Gastroesophageal sphincter (tissue), 4 donors: ENCODE measurements at regions not wholly inside any gene's neighbourhood (a gene's known extent, or its start where the extent isn't known, plus 50 kb on each side); places are given as distances from the start of the nearest gene placed in this dataset.

Experiments used
- ATAC-seq: fragments of 150-250 bp; one replicate; pipeline ENCODE4 v1.9.1; 2016; ENCODE audit warnings: mild to moderate bottlenecking, moderate library complexity
- H3K27ac ChIP-seq, 4 donors: fragments of 200-600 bp; sonication (generic) in 3 of 4; 1 replicate in 3 of 4; 2 replicates in 1 of 4; pipeline ENCODE4 v1.5.1; 2016 to 2019
- H3K27me3 ChIP-seq: fragments of 200-600 bp; sonication (generic); one replicate; pipeline ENCODE4 v1.5.1; 2019
- H3K36me3 ChIP-seq, 2 donors: fragments of 200-600 bp; sonication (generic); one replicate each; pipeline ENCODE4 v1.5.1; 2019; ENCODE audit warnings: control low read depth in 1 of 2
- H3K4me1 ChIP-seq, 3 donors: fragments of 200-600 bp; sonication (generic); 1 replicate in 2 of 3; 2 replicates in 1 of 3; pipeline ENCODE4 v1.5.1; 2016 to 2019; ENCODE audit warnings: control low read depth in 2 of 3
- H3K4me3 ChIP-seq, 2 donors: fragments of 200-600 bp; sonication (generic); one replicate each; pipeline ENCODE4 v1.5.1; 2019; ENCODE audit warnings: mild to moderate bottlenecking in 1 of 2, moderate library complexity in 1 of 2
- H3K9me3 ChIP-seq, 3 donors: fragments of 200-600 bp; sonication (generic); one replicate each; pipeline ENCODE4 v1.5.1; 2017 to 2019; ENCODE audit warnings: control low read depth in 2 of 3
- EP300 ChIP-seq: sonication (generic); formaldehyde crosslinking; IDR thresholded peaks from one replicate; pipeline ENCODE4 v1.6.1; 2017; ENCODE audit warnings: antibody characterized with exemption, mild to moderate bottlenecking
- POLR2A ChIP-seq, 2 donors: fragments of 450-650 bp; IDR thresholded peaks; one replicate each; pipeline ENCODE4 v1.6.1; 2017; ENCODE audit warnings: antibody characterized with exemption in 2 of 2, mild to moderate bottlenecking in 2 of 2, moderate library complexity in 1 of 2
- POLR2AphosphoS5 ChIP-seq: sonication (generic); formaldehyde crosslinking; IDR thresholded peaks from one replicate; pipeline ENCODE4 v1.6.1; 2017; ENCODE audit warnings: antibody characterized with exemption
- WGBS, 2 donors: methylation state at CpG; one replicate each; pipeline ENCODE4 v1.1.5; 2018; ENCODE audit warnings: low coverage in 1 of 2; 5-methylcytosine and 5-hydroxymethylcytosine counted together
- TF ChIP-seq, protein P1 (sequence below), 4 experiments: fragments of 200-600 bp in 2 of 4; fragments of 450-650 bp in 2 of 4; sonication (generic) in 1 of 4; IDR thresholded peaks; one replicate each; pipeline ENCODE4 v1.5.1; 2017 to 2019; ENCODE audit warnings: antibody characterized with exemption in 4 of 4, mild to moderate bottlenecking in 2 of 4, moderate library complexity in 2 of 4

DNA sequence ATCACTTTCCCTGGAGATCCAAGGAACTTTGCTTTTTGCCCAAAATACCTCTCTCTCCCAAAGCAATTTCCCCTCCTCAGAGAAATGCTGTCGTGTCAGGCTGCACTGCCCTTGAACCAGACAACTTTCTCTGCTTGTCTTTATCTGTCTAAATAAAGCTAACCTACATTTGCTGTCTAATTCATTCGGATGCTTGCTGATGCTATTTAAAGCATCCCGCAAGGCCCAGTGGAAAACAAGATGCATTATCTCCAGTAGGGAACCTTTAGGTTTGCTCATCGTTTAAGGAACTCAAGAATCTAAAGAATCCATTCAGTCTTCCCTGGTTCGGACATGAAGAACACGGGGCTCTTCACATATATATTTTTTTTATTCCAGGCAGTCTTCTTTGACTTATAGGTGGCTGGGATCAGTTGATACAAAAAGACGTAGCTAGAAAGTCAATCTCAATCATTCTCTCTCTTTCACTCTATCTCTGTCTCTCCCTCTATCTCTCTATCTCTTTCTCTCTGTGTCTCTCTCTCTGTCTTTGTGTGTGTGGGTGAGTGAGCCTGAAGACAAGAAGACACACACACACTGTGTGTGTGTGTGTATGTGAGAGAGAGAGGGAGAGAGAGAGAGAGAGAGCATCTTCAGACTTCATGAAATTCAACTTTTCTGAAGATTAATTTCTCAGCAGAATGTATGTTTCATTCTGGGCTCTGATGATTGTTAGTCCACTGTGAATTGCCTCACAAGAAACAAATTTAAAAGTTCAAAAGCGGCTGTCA is 92.8 kb upstream of the MKLN1 start:
- TF ChIP-seq EP300: no peak
- TF ChIP-seq POLR2AphosphoS5: no peak
- TF ChIP-seq, protein P1, sequence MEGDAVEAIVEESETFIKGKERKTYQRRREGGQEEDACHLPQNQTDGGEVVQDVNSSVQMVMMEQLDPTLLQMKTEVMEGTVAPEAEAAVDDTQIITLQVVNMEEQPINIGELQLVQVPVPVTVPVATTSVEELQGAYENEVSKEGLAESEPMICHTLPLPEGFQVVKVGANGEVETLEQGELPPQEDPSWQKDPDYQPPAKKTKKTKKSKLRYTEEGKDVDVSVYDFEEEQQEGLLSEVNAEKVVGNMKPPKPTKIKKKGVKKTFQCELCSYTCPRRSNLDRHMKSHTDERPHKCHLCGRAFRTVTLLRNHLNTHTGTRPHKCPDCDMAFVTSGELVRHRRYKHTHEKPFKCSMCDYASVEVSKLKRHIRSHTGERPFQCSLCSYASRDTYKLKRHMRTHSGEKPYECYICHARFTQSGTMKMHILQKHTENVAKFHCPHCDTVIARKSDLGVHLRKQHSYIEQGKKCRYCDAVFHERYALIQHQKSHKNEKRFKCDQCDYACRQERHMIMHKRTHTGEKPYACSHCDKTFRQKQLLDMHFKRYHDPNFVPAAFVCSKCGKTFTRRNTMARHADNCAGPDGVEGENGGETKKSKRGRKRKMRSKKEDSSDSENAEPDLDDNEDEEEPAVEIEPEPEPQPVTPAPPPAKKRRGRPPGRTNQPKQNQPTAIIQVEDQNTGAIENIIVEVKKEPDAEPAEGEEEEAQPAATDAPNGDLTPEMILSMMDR (IDR thresholded peaks at IDR 0.05): no peak
- no peak for TF ChIP-seq POLR2A (IDR thresholded peaks at IDR 0.05)
- Histone ChIP-seq H3K9me3 (no peaks in the 10 kb centered on the region), H3K4me3 (no peak overlapping the region), H3K4me1 (peaks cover 0 to 5% (median 0%) of the 10 kb centered on the region in 3 donors), H3K36me3 (no peaks in the 10 kb centered on the region), H3K27ac (no peak overlapping the region), H3K27me3 (no peaks in the 10 kb centered on the region)
- 41 to 51% methylated on average over 8 of the region's 8 CpGs for WGBS, 2 donors
- no peak for ATAC-seq

- 24 to 39% methylated on average over 11 to 13 of the region's 13 CpGs for WGBS, 2 donors
- TF ChIP-seq, protein P1 (IDR thresholded peaks at IDR 0.05): no peak
- TF ChIP-seq POLR2AphosphoS5: no peak
- no peak for TF ChIP-seq POLR2A (IDR thresholded peaks at IDR 0.05)
- no peak for TF ChIP-seq EP300
- no peaks in the 10 kb centered on the region for H3K36me3 ChIP-seq
- no peak overlapping the region for H3K27ac ChIP-seq
- ATAC-seq: peak; percentile 33
- no peak overlapping the region for H3K4me3 ChIP-seq
- H3K4me1 ChIP-seq: peaks cover 0 to 5% (median 0%) of the 10 kb centered on the region in 3 donors
- no peaks in the 10 kb centered on the region for H3K27me3 ChIP-seq
- H3K9me3 ChIP-seq: no peaks in the 10 kb centered on the region
These were observed 92.0 kb upstream of the MKLN1 start for GRCh38 chr7:131235489-131236317.

GRCh38 chr7:131236318-131236672 is 91.4 kb upstream of the MKLN1 start:
- no peaks in the 10 kb centered on the region for H3K36me3 ChIP-seq
- no peak for TF ChIP-seq POLR2A (IDR thresholded peaks at IDR 0.05)
- TF ChIP-seq EP300: no peak
- TF ChIP-seq, protein P1 (IDR thresholded peaks at IDR 0.05): no peak
- no peak for TF ChIP-seq POLR2AphosphoS5
- H3K27me3 ChIP-seq: no peaks in the 10 kb centered on the region
- H3K4me3 ChIP-seq: no peak overlapping the region
- no peaks in the 10 kb centered on the region for H3K9me3 ChIP-seq
- 87 to 100% methylated on average over 1 to 2 of the region's 6 CpGs for WGBS, 2 donors
- ATAC-seq: no peak
- H3K27ac ChIP-seq: no peak overlapping the region
- H3K4me1 ChIP-seq: peaks cover 0 to 5% (median 0%) of the 10 kb centered on the region in 3 donors

DNA sequence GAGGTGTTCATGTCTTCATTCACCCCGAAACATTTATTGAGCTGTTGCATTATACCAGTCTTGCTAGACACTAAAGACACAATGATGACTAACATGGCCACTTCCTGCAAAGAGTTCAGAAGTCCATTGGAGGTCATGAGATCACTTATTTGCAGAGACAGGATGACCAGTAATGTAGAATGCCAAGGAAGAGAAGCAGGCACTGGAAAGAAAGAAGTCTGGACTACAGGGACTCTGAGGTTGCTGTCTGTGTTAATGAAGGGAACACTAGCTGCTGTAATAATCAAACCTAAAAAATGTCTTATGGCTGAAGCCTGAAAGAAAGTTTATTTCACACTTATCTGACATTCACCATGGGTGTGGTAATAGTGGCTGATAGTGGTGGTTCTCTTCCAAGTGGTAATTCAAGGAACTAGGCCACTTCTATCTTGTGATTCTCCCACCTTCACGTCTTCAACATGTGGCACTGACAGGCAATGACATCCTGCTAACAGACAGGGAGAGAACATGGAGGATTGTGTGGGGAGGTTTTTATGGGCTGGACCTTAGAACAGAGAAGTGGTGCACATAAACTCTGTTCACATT is 89.2 kb upstream of the MKLN1 start:
- no peak for ATAC-seq
- H3K9me3 ChIP-seq: no peaks in the 10 kb centered on the region
- peaks cover 0 to 5% (median 0%) of the 10 kb centered on the region in 3 donors for H3K4me1 ChIP-seq
- H3K4me3 ChIP-seq: no peak overlapping the region
- H3K27ac ChIP-seq: no peak overlapping the region
- H3K36me3 ChIP-seq: no peaks in the 10 kb centered on the region
- WGBS, 2 donors: 63 to 83% methylated on average over 2 of the region's 2 CpGs
- TF ChIP-seq POLR2AphosphoS5: no peak
- TF ChIP-seq, protein P1 (IDR thresholded peaks at IDR 0.05): no peak
- TF ChIP-seq EP300: no peak
- TF ChIP-seq POLR2A (IDR thresholded peaks at IDR 0.05): no peak
- H3K27me3 ChIP-seq: no peaks in the 10 kb centered on the region
